GM12892 (cell line): ENCODE measurements at regions not wholly inside any gene's neighbourhood (a gene's known extent, or its start where the extent isn't known, plus 50 kb on each side); places are given as distances from the start of the nearest gene placed in this dataset.

Experiments used
- POLR2A ChIP-seq: IDR thresholded peaks from 2 replicates; pipeline ENCODE4 v1.6.1; 2011; ENCODE audit warnings: low read depth, low read length, control low read depth
- POLR2AphosphoS5 ChIP-seq: IDR thresholded peaks from 2 replicates; pipeline ENCODE4 v1.6.1; 2011; ENCODE audit warnings: low read depth, low read length, control low read depth

DNA sequence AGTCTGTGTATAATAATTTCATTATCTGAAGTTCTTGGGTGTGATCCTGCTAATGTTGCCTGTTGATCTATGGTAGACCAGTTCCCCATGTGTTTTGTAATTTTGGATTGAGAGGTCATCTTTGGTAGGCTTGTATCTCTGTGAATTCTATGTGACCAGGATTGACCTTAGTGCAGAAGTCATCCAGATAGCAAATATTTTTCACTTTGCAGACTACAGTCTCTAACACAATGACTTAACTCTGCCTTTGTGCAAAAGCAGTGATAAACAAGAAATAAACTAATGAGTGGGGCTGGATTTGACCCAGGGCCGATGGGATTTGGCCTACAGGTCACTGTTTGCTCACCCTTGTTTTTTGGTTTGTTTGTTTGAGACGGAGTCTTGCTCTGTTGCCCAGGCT is 144.6 kb upstream of the MYL2 start:
- TF ChIP-seq POLR2A (no peak), POLR2AphosphoS5 (no peak)
